ENCODE measurements at regions not wholly inside any gene's neighbourhood (a gene's known extent, or its start where the extent isn't known, plus 50 kb on each side); places are given as distances from the start of the nearest gene placed in this dataset.

DNA sequence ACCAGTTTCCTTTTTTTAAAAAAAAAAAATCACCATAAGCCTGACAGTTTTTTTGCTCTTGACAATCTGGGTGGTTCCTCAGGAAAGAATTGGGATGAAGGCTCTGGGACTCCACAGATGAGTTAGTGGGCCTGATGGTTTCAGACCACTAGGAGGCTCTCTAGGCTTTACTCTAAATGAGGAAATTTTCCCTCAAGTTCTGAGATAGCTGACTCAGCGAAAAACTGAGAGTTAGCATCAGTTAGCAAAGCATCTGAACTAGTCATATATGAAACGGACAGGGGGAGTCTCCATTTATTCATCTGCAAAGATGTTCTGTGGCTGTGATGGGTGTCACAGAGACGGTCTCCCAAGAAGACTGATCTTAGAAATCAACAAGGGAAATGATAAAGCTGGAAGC is 314.3 kb upstream of the OR4E1 start:
- Histone ChIP-seq H3K27me3 (ENCODE audit: control insufficient read depth, insufficient read depth, low read length) (no peaks in the 10 kb centered on the region), H3K9me3 (ENCODE audit: control insufficient read depth, insufficient read depth, low read length) (no peaks in the 10 kb centered on the region), H3K36me3 (ENCODE audit: control insufficient read depth, insufficient read depth, low read length) (no peaks in the 10 kb centered on the region), H3K18ac (ENCODE audit: low read depth, low read length) (no peak overlapping the region), H2BK15ac (ENCODE audit: low read depth, low read length) (no peak overlapping the region), H3K23ac (ENCODE audit: low read depth, low read length) (no peak overlapping the region), H2BK20ac (ENCODE audit: low read depth, low read length) (no peak overlapping the region), H4K8ac (ENCODE audit: low read depth in 2 of 2, low read length in 2 of 2) (no peak overlapping the region), H3K14ac (replicated peaks; ENCODE audit: low read depth, low read length) (no peak overlapping the region), H3K56ac (ENCODE audit: extremely low read depth, insufficient read depth, low read length) (no peak overlapping the region), H2AFZ (replicated peaks; ENCODE audit: low read length, poor library complexity) (no peak overlapping the region), H3K4me3 (ENCODE audit: insufficient read depth, low read depth, low read length) (no peak overlapping the region), H4K5ac (ENCODE audit: low read depth, low read length) (no peak overlapping the region), H4K91ac (ENCODE audit: insufficient read depth, low read depth, low read length) (no peak overlapping the region), H2BK120ac (ENCODE audit: low read depth, low read length) (no peak overlapping the region), H3K4me2 (ENCODE audit: low read depth, low read length) (no peak overlapping the region), H2BK5ac (ENCODE audit: low read depth, low read length, poor library complexity, severe bottlenecking) (no peak overlapping the region), H3K9me1 (ENCODE audit: insufficient read depth, low read length) (no peaks in the 10 kb centered on the region), H3K4ac (ENCODE audit: low read depth, low read length) (no peak overlapping the region), H4K20me1 (ENCODE audit: insufficient read depth, low read length) (no peaks in the 10 kb centered on the region), H2AK5ac (ENCODE audit: low read depth, low read length) (no peak overlapping the region), H3K79me1 (ENCODE audit: low read depth in 1 of 2, low read length in 2 of 2) (no peaks in the 10 kb centered on the region), H3K27ac (ENCODE audit: insufficient read depth, low read length) (no peak overlapping the region), H2AK9ac (replicated peaks; ENCODE audit: low read depth, low read length, poor library complexity) (no peak overlapping the region), H3K9ac (ENCODE audit: low read depth, low read length) (no peak overlapping the region), H3K4me1 (ENCODE audit: control insufficient read depth, insufficient read depth, low read length) (no peaks in the 10 kb centered on the region)
- CTCF ChIA-PET = interaction anchor here (0.8 to 1.4 kb wide), 2 partner anchors 10 to 79 kb away, joined by 3 to 12 read pairs; no protein-coding TSS in a partner anchor
- intact Hi-C loops (cut with micrococcal nuclease) = no loop called here
- POLR2A ChIA-PET (ENCODE audit: unreplicated experiment) = no interaction called here
- WGBS, 2 experiments (ENCODE audit: extremely low coverage in 2 of 2, insufficient read length in 1 of 2) = no CpG with 5 or more reads among the region's 3 CpGs
- dilution Hi-C loops (cut with HindIII; ENCODE audit: low sequenced_read_pairs, unreplicated experiment) = no loop called here
- in situ Hi-C loops (cut with MboI; ENCODE audit: low sequenced_read_pairs) = no loop called here
- ATAC-seq (ENCODE audit: low read depth) (0 out of 2 replicates have a peak, but pooled peaks have one; percentile 48), DNase-seq (peak; percentile 12)
- TF ChIP-seq, protein P1, sequence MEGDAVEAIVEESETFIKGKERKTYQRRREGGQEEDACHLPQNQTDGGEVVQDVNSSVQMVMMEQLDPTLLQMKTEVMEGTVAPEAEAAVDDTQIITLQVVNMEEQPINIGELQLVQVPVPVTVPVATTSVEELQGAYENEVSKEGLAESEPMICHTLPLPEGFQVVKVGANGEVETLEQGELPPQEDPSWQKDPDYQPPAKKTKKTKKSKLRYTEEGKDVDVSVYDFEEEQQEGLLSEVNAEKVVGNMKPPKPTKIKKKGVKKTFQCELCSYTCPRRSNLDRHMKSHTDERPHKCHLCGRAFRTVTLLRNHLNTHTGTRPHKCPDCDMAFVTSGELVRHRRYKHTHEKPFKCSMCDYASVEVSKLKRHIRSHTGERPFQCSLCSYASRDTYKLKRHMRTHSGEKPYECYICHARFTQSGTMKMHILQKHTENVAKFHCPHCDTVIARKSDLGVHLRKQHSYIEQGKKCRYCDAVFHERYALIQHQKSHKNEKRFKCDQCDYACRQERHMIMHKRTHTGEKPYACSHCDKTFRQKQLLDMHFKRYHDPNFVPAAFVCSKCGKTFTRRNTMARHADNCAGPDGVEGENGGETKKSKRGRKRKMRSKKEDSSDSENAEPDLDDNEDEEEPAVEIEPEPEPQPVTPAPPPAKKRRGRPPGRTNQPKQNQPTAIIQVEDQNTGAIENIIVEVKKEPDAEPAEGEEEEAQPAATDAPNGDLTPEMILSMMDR (conservative IDR thresholded peaks at IDR 0.05; ENCODE audit: low read depth, low read length) = peak; percentile 37
- TF ChIP-seq MAFK (IDR thresholded peaks at IDR 0.05; ENCODE audit: low read depth, low read length) (peak; percentile 100), MXI1 (IDR thresholded peaks at IDR 0.05; ENCODE audit: borderline replicate concordance, low read depth, low read length) (no peak), SMC3 (IDR thresholded peaks at IDR 0.05; ENCODE audit: low read depth, low read length) (no peak)
- no TSS peak for BruUV-seq (replicated peaks)

Measured in IMR-90 (cell line).